ENCODE measurements at regions not wholly inside any gene's neighbourhood (a gene's known extent, or its start where the extent isn't known, plus 50 kb on each side); places are given as distances from the start of the nearest gene placed in this dataset.

DNA sequence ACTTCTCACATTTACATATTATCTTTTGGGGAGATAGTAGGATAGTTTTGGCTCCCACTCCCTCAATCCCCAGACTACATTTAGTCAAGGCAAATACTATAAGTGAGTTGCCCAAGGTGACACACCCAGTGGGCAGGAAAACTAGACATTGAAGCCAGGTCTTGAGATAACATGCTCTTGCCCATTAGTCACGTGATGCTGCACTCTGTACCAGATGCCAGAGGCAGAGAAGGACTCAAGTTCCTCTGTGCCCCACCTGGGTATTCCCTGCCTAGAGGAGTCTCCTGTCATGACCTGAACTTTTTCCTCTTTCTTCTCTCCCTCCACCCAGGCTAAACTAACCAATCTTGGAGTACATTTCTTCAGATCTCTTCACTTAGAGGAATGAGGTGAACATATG is 484.9 kb downstream of the BUD13 start:
- Histone ChIP-seq H3K4me1 (no peaks in the 10 kb centered on the region), H3K27ac (no peak overlapping the region), H3K27me3 (no peaks in the 10 kb centered on the region), H3K9me3 (peaks cover 0 to 8% of the 10 kb centered on the region in 2 donors), H3K36me3 (no peaks in the 10 kb centered on the region), H3K4me3 (no peak overlapping the region)
- TF ChIP-seq, protein P1, sequence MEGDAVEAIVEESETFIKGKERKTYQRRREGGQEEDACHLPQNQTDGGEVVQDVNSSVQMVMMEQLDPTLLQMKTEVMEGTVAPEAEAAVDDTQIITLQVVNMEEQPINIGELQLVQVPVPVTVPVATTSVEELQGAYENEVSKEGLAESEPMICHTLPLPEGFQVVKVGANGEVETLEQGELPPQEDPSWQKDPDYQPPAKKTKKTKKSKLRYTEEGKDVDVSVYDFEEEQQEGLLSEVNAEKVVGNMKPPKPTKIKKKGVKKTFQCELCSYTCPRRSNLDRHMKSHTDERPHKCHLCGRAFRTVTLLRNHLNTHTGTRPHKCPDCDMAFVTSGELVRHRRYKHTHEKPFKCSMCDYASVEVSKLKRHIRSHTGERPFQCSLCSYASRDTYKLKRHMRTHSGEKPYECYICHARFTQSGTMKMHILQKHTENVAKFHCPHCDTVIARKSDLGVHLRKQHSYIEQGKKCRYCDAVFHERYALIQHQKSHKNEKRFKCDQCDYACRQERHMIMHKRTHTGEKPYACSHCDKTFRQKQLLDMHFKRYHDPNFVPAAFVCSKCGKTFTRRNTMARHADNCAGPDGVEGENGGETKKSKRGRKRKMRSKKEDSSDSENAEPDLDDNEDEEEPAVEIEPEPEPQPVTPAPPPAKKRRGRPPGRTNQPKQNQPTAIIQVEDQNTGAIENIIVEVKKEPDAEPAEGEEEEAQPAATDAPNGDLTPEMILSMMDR (IDR thresholded peaks at IDR 0.05), result no peak
- intact Hi-C loops (cut with DNase I), result no loop called here
- no peak for DNase-seq (ENCODE audit: low spot score in 2 of 2)

DNA sequence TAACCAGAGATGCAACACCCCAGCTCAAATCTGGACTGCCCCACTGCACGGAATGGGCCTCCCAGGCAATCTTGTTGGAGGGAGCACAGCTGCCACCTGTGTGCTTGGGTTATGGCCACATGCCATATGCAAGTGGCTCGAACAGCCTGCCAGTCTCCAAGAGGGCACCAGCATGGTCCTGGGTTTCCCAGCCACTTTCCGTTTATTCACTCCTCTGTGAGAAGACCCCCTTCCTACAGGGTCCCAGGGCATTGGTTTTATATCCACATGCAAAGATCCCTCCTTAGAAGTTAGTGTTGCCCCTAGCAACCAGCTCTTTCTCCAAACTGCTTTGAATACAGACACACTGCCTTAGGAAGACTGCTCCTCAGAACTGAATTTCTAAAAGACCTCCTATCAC is 487.8 kb downstream of the BUD13 start:
- Histone ChIP-seq H3K36me3 (no peaks in the 10 kb centered on the region), H3K27ac (no peak overlapping the region), H3K9me3 (peaks cover 0 to 8% of the 10 kb centered on the region in 2 donors), H3K4me1 (no peaks in the 10 kb centered on the region), H3K4me3 (no peak overlapping the region), H3K27me3 (no peaks in the 10 kb centered on the region)
- TF ChIP-seq, protein P1 (IDR thresholded peaks at IDR 0.05), result no peak
- no peak for DNase-seq (ENCODE audit: low spot score in 2 of 2)
- intact Hi-C loops (cut with DNase I), result no loop called here

DNA sequence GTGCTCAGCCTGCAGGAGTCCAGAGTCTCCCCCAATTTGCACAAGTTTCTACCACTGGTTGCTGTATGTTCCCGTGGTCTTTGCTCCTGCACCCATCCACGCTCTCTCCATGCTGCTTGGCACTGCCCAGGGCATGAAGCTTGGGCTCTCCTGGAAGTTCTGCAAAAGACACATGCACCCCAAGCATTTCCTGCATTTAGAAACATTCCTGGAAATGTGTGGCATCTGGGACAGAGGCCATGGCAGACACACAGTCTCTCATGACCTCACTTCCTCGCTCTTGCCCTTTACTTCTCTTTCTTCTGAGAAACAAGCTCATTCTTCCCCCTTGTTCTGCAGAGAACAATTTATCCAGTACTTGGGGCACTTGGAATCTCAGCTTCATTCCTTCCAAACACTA is 489.5 kb downstream of the BUD13 start:
- no peaks in the 10 kb centered on the region for H3K9me3 ChIP-seq
- H3K4me3 ChIP-seq, result no peak overlapping the region
- H3K36me3 ChIP-seq, result no peaks in the 10 kb centered on the region
- intact Hi-C loops (cut with DNase I), result no loop called here
- TF ChIP-seq, protein P1 (IDR thresholded peaks at IDR 0.05), result no peak
- no peak for DNase-seq (ENCODE audit: low spot score in 2 of 2)
- H3K27ac ChIP-seq, result no peak overlapping the region
- no peaks in the 10 kb centered on the region for H3K4me1 ChIP-seq
- H3K27me3 ChIP-seq, result no peaks in the 10 kb centered on the region

DNA sequence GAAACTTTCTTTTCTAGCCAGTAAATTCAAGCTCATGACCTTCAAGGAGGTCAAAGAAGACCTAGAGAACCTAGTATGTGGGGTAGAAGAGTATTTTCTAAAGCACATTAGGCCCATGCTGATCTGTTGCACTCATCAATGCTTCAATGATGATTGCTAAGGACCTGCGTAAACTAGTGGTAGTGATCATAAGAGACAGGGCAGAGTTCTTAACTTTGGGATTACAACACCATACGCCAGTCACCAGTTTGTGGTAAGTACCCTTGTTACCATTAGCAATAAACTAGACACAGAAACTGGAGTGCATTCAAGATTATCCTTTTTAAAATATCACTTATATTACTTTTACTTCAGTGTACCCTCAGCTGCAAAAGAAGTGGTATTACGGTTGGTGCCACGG is 490.3 kb downstream of the BUD13 start:
- H3K9me3 ChIP-seq, result no peaks in the 10 kb centered on the region
- H3K4me1 ChIP-seq, result no peaks in the 10 kb centered on the region
- H3K36me3 ChIP-seq, result no peaks in the 10 kb centered on the region
- H3K27ac ChIP-seq, result no peak overlapping the region
- DNase-seq (ENCODE audit: low spot score in 2 of 2), result no peak
- TF ChIP-seq, protein P1 (IDR thresholded peaks at IDR 0.05), result no peak
- no peaks in the 10 kb centered on the region for H3K27me3 ChIP-seq
- intact Hi-C loops (cut with DNase I), result no loop called here
- no peak overlapping the region for H3K4me3 ChIP-seq

DNA sequence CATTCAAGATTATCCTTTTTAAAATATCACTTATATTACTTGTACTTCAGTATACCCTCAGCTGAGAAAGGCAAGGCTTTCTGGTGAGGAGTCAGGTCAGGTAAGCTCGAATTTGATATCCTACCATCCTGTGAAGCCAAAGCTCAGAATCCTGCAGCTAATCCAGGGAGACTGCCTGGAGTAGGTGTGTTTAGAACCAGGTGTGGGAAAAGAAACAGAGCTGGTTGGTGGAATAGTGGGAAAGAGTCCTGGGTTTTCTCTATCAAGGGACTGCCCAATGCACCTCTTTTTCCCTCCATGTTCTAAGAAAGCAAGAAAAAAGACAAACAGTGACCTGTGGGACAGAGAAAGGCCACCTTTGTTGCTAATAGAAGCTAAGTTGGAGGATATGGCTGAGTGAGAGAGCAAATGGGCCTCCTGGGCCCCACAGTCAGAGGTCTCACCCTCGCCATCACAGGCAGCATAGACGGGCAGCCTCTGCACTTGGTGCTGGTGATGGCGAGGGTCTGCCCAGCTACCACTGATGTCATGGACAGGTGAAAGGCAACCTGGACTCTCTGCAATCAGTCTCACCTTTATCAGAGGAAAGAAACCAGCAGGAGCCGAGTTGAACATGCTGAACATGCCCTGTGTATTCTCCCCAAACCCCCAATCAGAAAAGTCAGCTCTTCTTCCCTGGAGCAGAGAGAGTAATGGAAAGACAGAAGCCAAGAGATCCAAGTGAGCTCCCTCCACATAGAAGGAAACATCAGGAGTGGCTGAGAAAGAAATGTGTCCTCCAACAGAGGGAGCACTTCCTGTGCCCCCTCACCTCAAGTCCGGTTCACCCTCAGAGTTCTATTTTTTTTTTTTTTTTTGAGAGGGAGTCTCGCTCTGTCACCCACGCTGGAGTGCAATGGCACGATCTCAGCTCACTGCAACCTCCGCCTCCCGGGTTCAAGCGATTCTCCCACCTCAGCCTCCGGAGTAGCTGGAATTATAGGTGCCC is 491.3 kb downstream of the BUD13 start:
- Histone ChIP-seq H3K4me3 (no peak overlapping the region), H3K36me3 (no peaks in the 10 kb centered on the region), H3K27me3 (no peaks in the 10 kb centered on the region), H3K27ac (no peak overlapping the region), H3K4me1 (no peaks in the 10 kb centered on the region), H3K9me3 (no peaks in the 10 kb centered on the region)
- TF ChIP-seq, protein P1 (IDR thresholded peaks at IDR 0.05), result no peak
- no peak for DNase-seq (ENCODE audit: low spot score in 2 of 2)
- intact Hi-C loops (cut with DNase I), result no loop called here
